GM18499 (cell line): ENCODE measurements at regions not wholly inside any gene's neighbourhood (a gene's known extent, or its start where the extent isn't known, plus 50 kb on each side); places are given as distances from the start of the nearest gene placed in this dataset.
A peak's percentile ranks its signal among the peaks of the same experiment; 100 is the strongest.

Experiments used
- ATAC-seq: cut with Tn5 transposase; IDR thresholded peaks from one replicate; pipeline ENCODE4 v1.9.1; 2021; ENCODE audit warnings: moderate number of reproducible peaks; ENCODE audit not compliant: insufficient read depth, unreplicated experiment

DNA sequence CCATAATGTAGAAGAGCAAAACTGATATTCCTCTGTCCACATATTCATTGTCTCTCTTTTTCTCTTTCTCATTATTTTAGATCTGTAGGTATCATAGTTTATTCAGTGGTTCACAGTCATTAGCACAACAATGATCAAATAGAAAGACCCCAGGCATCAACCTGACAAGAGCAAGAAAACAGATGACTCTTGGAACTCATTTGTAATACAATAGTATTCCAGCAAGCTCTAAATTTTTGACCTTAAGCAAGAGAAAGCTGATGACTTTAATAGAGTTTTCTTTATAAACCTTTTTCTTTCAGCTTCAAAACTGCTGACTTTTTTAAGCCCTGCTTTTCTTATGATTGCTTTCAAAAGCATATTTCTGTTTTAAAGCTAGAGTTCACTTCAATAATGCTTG, 507.5 kb upstream of the SORCS1 start:
- no peak for ATAC-seq

DNA sequence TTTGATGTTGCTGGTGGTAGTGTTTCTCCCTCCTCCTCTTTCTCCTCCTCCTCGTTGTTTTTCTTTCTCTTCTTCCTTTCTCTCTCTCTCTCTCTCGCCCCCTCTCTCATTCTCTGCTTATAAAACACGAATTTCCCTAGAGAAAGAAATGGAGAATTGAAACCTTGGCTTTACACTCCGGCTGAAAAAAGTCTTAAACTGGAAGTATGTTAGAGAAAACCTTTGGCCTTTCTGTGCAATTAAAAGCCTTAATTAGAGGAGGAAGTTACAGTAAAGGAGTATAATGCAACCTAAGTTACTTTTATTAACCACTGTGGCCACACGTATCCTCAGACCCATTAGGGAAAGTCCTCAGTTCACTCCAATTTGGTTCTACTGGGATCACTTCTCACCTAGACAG, 501.7 kb upstream of the SORCS1 start:
- ATAC-seq: no peak

GRCh38 chr10:107665459-107665858, 501.0 kb upstream of the SORCS1 start:
- ATAC-seq: no peak

DNA sequence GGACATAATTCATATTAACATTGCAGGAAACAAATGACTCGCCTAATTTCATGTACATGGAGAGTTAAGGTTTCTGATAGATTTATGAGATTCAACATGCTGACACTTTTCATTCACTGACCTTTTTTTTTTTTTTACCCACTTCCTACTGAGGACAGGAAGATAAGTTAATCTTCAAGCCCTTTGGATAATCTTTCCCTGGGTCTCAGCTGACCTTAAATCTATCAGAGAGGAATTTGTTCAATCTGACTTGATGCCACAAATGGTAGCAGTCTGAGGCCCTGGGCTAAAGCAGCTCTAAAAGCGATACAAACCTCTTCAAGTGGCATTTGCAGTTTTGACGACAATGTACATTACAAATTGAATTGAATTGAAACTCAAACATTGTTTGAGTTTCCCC, 493.3 kb upstream of the SORCS1 start:
- no peak for ATAC-seq

DNA sequence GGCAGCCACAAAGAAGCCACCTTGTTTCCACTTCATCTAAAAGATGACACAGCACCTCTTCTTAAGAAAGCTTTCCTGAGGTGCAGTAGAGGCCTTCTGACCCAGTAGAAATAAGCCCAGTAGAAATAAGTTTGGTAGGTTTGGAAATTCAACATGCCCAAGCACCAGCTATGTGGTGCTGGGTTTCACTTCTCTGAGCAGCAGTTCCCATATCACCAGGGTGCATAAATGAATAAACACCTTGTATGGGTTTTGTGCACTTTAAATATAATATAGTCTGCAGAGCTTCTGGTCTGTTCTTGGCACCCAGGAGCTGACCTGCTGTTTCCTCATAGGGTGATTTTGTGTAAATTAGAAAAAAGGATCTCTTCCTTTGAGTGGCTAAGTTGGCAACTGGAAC, 492.4 kb upstream of the SORCS1 start:
- ATAC-seq: no peak

- ATAC-seq: peak; percentile 83
Measured at GRCh38 chr10:107653832-107654287, 489.4 kb upstream of the SORCS1 start.

DNA sequence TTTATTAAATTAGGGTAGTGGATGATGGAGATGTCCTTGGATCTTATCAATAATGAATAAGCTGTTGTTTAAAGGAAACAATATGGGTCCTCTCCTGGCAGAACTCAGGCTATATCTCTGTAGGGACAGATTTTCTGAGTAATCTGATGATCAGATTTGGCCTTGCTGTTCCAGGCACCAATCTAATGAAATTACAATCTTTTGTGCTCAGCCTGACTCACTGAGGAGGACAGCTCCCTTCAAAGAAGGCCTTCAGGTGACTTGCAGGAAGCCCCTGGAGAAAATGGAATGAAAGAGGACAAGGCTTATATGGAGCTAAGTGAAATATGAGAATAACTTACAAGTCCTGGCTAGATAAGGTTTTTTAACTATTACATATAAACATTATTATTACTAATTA, 486.4 kb upstream of the SORCS1 start:
- no peak for ATAC-seq

- ATAC-seq: no peak
Measured at GRCh38 chr10:107649249-107649648, 484.7 kb upstream of the SORCS1 start.

DNA sequence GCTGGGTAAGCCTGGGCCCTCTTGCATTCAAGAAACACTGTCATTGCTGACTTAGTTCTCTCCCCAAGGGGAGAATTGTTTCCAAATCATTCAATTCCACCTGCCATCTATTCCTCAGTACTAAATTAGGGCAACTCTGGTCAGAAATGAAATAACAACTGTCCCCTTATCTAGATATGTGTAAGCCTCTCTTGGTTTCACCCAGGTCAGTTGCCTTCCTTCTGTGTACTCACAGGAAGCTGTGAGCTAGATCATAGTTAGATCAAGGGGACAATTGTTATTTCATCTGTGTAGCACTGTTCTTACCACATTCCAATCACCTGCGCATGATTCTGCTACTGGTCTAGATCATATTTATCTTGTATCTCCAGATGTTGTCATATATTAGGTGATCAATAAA, 483.0 kb upstream of the SORCS1 start:
- no peak for ATAC-seq

GRCh38 chr10:107631876-107632275, 467.4 kb upstream of the SORCS1 start:
- no peak for ATAC-seq

GRCh38 chr10:107626862-107627261, 462.4 kb upstream of the SORCS1 start:
- no peak for ATAC-seq

- ATAC-seq: no peak
Measured at GRCh38 chr10:107623292-107623691, 458.8 kb upstream of the SORCS1 start.

DNA sequence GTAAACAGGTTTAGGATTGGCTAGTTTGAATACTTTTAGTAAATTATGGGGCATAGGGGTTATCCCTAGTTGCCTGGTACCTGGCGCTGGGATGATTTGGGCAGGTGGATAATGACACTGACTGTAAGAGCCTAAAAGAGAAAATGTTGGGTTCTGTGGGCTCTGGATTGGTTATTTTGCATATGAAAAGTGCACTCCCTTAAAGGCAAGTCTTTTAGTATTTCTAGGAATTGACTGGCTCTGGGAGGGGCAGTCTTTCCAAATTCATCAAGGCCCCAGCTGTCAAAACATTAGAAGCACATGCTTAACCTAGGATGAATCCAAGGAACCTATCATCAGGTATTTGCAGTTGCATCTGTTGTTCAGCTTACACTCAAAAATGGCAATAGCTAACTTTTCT, 454.6 kb upstream of the SORCS1 start:
- ATAC-seq: no peak

- ATAC-seq: no peak
Measured at GRCh38 chr10:107618504-107618994, 454.0 kb upstream of the SORCS1 start.

GRCh38 chr10:107616463-107617410, 452.2 kb upstream of the SORCS1 start:
- no peak for ATAC-seq

DNA sequence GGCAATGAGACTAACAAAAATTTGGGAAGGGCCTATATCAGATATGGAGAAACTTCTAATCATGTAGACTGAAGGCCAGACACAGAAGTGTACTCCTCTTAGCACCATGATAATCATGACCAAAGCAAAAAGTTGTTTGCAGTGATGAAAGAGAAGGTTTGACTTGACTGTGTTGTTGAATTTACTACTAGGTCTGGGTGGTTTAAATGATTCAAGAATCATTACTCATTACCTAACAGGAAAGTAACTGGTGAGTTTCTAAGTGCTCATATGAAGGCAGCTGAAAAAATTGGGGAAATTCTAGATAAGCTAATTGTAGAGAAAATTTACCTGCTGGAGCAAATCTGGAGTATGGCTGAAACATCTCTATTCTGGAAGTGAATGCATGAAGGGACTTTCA, 451.5 kb upstream of the SORCS1 start:
- ATAC-seq: no peak

DNA sequence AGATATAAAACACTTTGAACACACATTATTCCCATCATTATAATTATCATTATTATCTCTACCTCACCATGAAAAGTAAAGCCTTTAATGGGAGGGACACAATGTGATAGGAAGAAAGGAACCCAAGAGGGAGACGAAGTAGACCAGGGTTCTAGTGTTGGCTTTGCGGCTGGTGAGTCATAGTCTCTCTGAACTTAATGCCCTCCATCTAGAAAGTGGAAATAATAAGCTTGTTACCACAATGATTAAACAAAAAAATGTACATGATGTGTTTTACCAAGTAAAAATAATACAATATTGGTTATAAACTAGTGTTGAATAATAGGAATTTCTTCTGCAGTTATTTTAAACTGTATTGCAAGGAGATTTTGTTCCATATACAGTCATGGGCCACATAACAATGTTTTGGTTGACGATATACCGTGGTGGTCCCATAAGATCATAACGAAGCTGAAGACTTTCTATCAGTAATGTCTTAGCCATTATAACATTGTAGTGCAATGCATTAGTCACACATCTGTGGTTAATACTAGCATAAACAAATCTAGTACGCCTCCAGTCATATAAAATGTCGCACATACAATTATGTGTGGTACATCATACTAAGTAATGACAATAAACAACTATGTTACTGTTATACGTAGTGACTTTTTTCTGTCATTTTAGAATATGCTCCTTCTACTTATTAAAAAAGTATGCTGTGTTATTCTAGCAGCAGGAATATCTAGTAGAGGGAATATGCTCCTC, 450.6 kb upstream of the SORCS1 start:
- no peak for ATAC-seq

DNA sequence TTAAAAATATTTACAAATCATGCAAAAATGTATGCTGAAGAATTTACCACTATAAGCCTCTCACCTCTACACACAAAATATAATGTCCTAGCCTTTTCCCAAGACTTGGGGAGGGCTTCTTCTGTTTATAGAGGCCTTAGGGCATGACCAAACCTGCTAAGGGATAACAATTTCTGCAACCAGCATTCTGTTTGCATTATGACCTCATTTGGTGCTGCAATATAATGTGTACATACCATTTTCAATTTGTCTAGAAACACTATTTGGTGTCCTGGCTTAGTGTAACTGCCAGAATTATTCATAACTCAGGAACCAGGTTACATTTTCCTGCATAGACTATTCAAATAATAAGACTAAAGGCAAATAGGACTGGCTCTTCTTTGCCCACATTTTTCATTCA, 446.6 kb upstream of the SORCS1 start:
- ATAC-seq: no peak

DNA sequence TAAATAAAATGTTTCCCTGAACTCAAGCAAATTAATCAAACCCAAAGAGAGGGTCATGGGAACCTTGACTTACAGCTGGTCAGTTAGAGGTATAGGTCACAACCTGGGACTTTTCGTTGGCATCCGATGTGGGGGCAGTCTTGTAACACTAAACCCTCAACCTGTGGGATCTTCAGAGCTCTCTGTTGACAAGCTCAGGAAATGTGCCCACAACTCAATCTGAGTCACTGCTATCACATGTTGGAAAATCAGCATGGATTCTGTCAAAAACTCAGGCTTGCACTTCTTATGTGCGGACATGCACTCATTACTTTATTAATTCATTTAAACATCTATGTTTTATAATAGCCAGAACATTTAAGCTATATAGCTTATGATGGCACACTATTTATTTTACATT, 424.6 kb upstream of the SORCS1 start:
- ATAC-seq: no peak

DNA sequence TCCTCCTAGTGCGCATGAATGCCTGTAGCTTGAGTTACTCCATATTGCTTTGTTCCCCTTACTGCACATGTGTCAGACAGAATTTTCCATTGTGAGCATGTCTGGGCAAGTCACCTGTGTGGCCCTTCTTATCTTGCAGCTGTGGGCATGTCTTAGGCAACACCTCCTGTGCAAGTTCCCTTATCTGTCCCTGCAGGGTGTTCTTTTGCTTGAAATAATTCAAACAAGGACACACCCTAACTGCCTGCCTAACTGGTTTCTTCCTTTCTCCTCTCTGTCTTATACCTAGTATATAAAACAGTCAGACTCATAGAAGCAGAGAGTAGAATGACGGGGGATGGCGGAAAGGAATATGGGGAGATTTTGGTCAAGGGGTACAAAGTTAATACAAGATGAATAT, 421.1 kb upstream of the SORCS1 start:
- no peak for ATAC-seq

- ATAC-seq: no peak
Measured at GRCh38 chr10:107583974-107584373, 419.5 kb upstream of the SORCS1 start.
